CD4-positive, alpha-beta T cell treated with Interleukin-2 at 100 ng/mL for 4 hours (primary cell): ENCODE measurements at regions not wholly inside any gene's neighbourhood (a gene's known extent, or its start where the extent isn't known, plus 50 kb on each side); places are given as distances from the start of the nearest gene placed in this dataset.

Experiments used
- DNase-seq: peaks from one replicate; pipeline ENCODE4 v3.0.0-alpha.2; 2020; ENCODE audit warnings: low spot score

- DNase-seq, result no peak
Observed at GRCh38 chr20:39554341-39554740, 592.2 kb downstream of the DHX35 start.

GRCh38 chr20:39553120-39553519 lies 591.0 kb downstream of the DHX35 start:
- DNase-seq, result no peak

GRCh38 chr20:39549733-39550132 lies 587.6 kb downstream of the DHX35 start:
- DNase-seq, result no peak

GRCh38 chr20:39547546-39548408 lies 585.6 kb downstream of the DHX35 start:
- DNase-seq, result no peak

- DNase-seq, result no peak
Observed at GRCh38 chr20:39541136-39541803, 579.1 kb downstream of the DHX35 start.

GRCh38 chr20:39538317-39538716 lies 576.2 kb downstream of the DHX35 start:
- no peak for DNase-seq

GRCh38 chr20:39535301-39535700 lies 573.2 kb downstream of the DHX35 start:
- DNase-seq, result no peak

- DNase-seq, result no peak
Observed at GRCh38 chr20:39534846-39535245, 572.7 kb downstream of the DHX35 start.

GRCh38 chr20:39533858-39534257 lies 571.7 kb downstream of the DHX35 start:
- no peak for DNase-seq

- DNase-seq, result no peak
Observed at GRCh38 chr20:39532205-39532604, 570.1 kb downstream of the DHX35 start.

GRCh38 chr20:39528436-39528835 lies 566.3 kb downstream of the DHX35 start:
- DNase-seq, result no peak

GRCh38 chr20:39524371-39524911 lies 562.3 kb downstream of the DHX35 start:
- DNase-seq, result no peak

- DNase-seq, result no peak
Observed at GRCh38 chr20:39523405-39523804, 561.3 kb downstream of the DHX35 start.

GRCh38 chr20:39518654-39519053 lies 556.5 kb downstream of the DHX35 start:
- DNase-seq, result no peak

GRCh38 chr20:39516964-39517363 lies 554.8 kb downstream of the DHX35 start:
- no peak for DNase-seq

- no peak for DNase-seq
Observed at GRCh38 chr20:39504710-39505094, 542.6 kb downstream of the DHX35 start.

GRCh38 chr20:39503902-39504709 lies 542.0 kb downstream of the DHX35 start:
- DNase-seq, result no peak

- DNase-seq, result no peak
Observed at GRCh38 chr20:39492223-39492797, 530.2 kb downstream of the DHX35 start.

GRCh38 chr20:39491711-39492110 lies 529.6 kb downstream of the DHX35 start:
- no peak for DNase-seq

- no peak for DNase-seq
Observed at GRCh38 chr20:39489986-39490560, 527.9 kb downstream of the DHX35 start.

- DNase-seq, result no peak
Observed at GRCh38 chr20:39480276-39481043, 518.3 kb downstream of the DHX35 start.
